ENCODE measurements at regions not wholly inside any gene's neighbourhood (a gene's known extent, or its start where the extent isn't known, plus 50 kb on each side); places are given as distances from the start of the nearest gene placed in this dataset.
A peak's percentile ranks its signal among the peaks of the same experiment; 100 is the strongest.

DNA sequence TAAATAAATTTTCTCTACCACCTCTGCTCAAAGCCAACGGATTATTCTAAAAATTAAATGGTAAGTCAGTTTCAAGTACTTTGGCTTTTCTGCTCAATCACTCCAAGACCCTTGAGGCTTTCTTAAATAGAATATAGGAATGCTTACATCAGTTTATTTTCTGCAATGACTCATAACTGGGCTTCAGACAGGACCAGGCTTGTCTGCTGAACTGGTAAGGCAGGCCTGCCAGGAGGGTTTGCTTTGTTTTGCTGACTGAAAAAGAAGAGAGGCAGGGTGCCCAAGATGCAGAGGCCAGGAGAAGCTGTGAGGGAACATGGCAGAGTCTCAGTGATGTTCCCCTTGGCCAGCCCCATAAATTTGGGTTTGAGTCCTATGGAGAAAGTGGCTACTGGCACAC lies 60.3 kb upstream of the EPB41L4A start:
- H3K4me1 ChIP-seq (ENCODE audit: insufficient read depth, low read length), result peaks cover 7% of the 10 kb centered on the region
- H3K79me2 ChIP-seq (ENCODE audit: insufficient read depth, low read length), result no peaks in the 10 kb centered on the region
- H3K9ac ChIP-seq (ENCODE audit: low read length), result no peak overlapping the region
- H3K36me3 Mint-ChIP-seq (ENCODE audit: low read depth, unreplicated experiment), result peaks cover 5% of the 10 kb centered on the region
- no peak overlapping the region for H3K27ac ChIP-seq (ENCODE audit: low read depth, low read length)
- H4K20me1 ChIP-seq (ENCODE audit: insufficient read depth, low read length), result no peaks in the 10 kb centered on the region
- peaks cover 6% of the 10 kb centered on the region for H3K9me3 Mint-ChIP-seq (ENCODE audit: unreplicated experiment)
- H3K4me1 Mint-ChIP-seq (ENCODE audit: low read depth, unreplicated experiment), result peaks cover 21% of the 10 kb centered on the region
- H3K9me3 ChIP-seq (ENCODE audit: insufficient read depth, low read depth, low read length), result no peaks in the 10 kb centered on the region
- H3K27ac Mint-ChIP-seq (ENCODE audit: unreplicated experiment), result peak overlapping the region; percentile 97
- H3K27me3 ChIP-seq (ENCODE audit: insufficient read depth, low read length), result no peaks in the 10 kb centered on the region
- H3K4me3 Mint-ChIP-seq (ENCODE audit: unreplicated experiment), result no peak overlapping the region
- no peaks in the 10 kb centered on the region for H3K36me3 ChIP-seq (ENCODE audit: insufficient read depth, low read length)
- H2AFZ ChIP-seq (ENCODE audit: low read depth, low read length), result peak overlapping the region; percentile 65
- FAIRE-seq (no peak), DNase-seq (ENCODE audit: low read depth) (peak; percentile 54)
- H3K4me2 ChIP-seq (ENCODE audit: low read length), result no peak overlapping the region
- TF ChIP-seq, protein P1, sequence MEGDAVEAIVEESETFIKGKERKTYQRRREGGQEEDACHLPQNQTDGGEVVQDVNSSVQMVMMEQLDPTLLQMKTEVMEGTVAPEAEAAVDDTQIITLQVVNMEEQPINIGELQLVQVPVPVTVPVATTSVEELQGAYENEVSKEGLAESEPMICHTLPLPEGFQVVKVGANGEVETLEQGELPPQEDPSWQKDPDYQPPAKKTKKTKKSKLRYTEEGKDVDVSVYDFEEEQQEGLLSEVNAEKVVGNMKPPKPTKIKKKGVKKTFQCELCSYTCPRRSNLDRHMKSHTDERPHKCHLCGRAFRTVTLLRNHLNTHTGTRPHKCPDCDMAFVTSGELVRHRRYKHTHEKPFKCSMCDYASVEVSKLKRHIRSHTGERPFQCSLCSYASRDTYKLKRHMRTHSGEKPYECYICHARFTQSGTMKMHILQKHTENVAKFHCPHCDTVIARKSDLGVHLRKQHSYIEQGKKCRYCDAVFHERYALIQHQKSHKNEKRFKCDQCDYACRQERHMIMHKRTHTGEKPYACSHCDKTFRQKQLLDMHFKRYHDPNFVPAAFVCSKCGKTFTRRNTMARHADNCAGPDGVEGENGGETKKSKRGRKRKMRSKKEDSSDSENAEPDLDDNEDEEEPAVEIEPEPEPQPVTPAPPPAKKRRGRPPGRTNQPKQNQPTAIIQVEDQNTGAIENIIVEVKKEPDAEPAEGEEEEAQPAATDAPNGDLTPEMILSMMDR (IDR thresholded peaks at IDR 0.05; ENCODE audit: insufficient read depth, low read depth, low read length), result no peak
- TF ChIP-seq EZH2 (IDR thresholded peaks at IDR 0.05; ENCODE audit: insufficient read depth, low read length), result no peak
- no peaks in the 10 kb centered on the region for H3K27me3 Mint-ChIP-seq (ENCODE audit: low read depth, unreplicated experiment)
- no peak overlapping the region for H3K4me3 ChIP-seq (ENCODE audit: insufficient read depth, low read depth, low read length)

DNA sequence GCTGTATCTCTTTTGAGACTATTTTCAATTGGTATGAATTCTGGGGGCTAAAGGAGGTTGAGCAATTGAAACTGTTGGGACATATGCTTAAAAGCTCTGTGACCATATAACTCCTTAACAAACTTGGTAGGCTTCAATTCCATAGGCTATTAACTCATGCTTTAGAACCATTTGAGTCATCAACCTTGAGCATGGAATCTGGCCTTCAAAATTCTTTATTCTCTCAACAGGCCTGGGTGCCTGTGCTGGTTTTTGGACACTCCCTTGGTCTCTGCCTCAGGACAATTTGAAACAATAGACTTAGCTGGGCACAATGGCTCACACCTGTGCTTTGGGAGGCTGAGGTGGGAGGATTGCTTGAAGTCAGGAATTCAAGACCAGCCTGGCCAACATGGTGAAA lies 61.4 kb upstream of the EPB41L4A start:
- no peak for FAIRE-seq
- Mint-ChIP-seq H3K27ac (ENCODE audit: unreplicated experiment) (peak overlapping the region; percentile 97), H3K4me3 (ENCODE audit: unreplicated experiment) (no peak overlapping the region)

DNA sequence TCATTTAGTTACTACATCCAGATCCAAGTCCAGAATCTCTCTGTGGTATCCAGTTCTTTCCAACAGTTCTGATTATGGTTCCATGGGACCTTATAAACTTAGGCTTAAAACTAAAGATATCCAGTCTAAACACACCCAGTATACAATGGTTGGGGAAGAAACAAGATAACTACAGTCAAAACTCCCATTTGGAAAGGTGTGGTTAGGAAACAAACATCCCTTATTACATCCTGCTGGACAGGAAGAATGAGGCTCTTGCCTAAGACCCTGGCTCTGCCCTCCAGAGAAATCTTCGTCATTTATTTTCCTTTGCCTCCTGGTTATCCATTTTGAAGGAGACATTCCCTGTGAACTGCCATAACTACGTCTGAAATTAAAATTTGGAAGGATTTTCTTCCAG lies 64.6 kb upstream of the EPB41L4A start:
- H3K9me3 Mint-ChIP-seq (ENCODE audit: unreplicated experiment), result peaks cover 6% of the 10 kb centered on the region

More for the DNA sequence above, 61.4 kb upstream of the EPB41L4A start:
- peaks cover 5% of the 10 kb centered on the region for H3K36me3 Mint-ChIP-seq (ENCODE audit: low read depth, unreplicated experiment)
- Histone ChIP-seq H3K27ac (ENCODE audit: low read depth, low read length) (no peak overlapping the region), H3K4me2 (ENCODE audit: low read length) (no peak overlapping the region), H3K36me3 (ENCODE audit: insufficient read depth, low read length) (no peaks in the 10 kb centered on the region), H3K4me1 (ENCODE audit: insufficient read depth, low read length) (peaks cover 7% of the 10 kb centered on the region), H3K27me3 (ENCODE audit: insufficient read depth, low read length) (no peaks in the 10 kb centered on the region), H3K4me3 (ENCODE audit: insufficient read depth, low read depth, low read length) (no peak overlapping the region), H3K9me3 (ENCODE audit: insufficient read depth, low read depth, low read length) (no peaks in the 10 kb centered on the region), H3K9ac (ENCODE audit: low read length) (no peak overlapping the region), H2AFZ (ENCODE audit: low read depth, low read length) (no peak overlapping the region), H3K79me2 (ENCODE audit: insufficient read depth, low read length) (no peaks in the 10 kb centered on the region), H4K20me1 (ENCODE audit: insufficient read depth, low read length) (no peaks in the 10 kb centered on the region)
- TF ChIP-seq, protein P1 (IDR thresholded peaks at IDR 0.05; ENCODE audit: insufficient read depth, low read depth, low read length), result no peak
- TF ChIP-seq EZH2 (IDR thresholded peaks at IDR 0.05; ENCODE audit: insufficient read depth, low read length), result no peak
- H3K9me3 Mint-ChIP-seq (ENCODE audit: unreplicated experiment), result peaks cover 6% of the 10 kb centered on the region
- no peaks in the 10 kb centered on the region for H3K27me3 Mint-ChIP-seq (ENCODE audit: low read depth, unreplicated experiment)
- H3K4me1 Mint-ChIP-seq (ENCODE audit: low read depth, unreplicated experiment), result peaks cover 21% of the 10 kb centered on the region
- no peak for DNase-seq (ENCODE audit: low read depth)

More for the DNA sequence above, 64.6 kb upstream of the EPB41L4A start:
- no peak overlapping the region for H2AFZ ChIP-seq (ENCODE audit: low read depth, low read length)
- Mint-ChIP-seq H3K4me1 (ENCODE audit: low read depth, unreplicated experiment) (peaks cover 22% of the 10 kb centered on the region), H3K27me3 (ENCODE audit: low read depth, unreplicated experiment) (no peaks in the 10 kb centered on the region), H3K27ac (ENCODE audit: unreplicated experiment) (no peak overlapping the region), H3K4me3 (ENCODE audit: unreplicated experiment) (no peak overlapping the region), H3K36me3 (ENCODE audit: low read depth, unreplicated experiment) (peaks cover 4% of the 10 kb centered on the region)
- no peaks in the 10 kb centered on the region for H4K20me1 ChIP-seq (ENCODE audit: insufficient read depth, low read length)
- no peaks in the 10 kb centered on the region for H3K9me3 ChIP-seq (ENCODE audit: insufficient read depth, low read depth, low read length)
- no peaks in the 10 kb centered on the region for H3K36me3 ChIP-seq (ENCODE audit: insufficient read depth, low read length)
- no peak overlapping the region for H3K4me3 ChIP-seq (ENCODE audit: insufficient read depth, low read depth, low read length)
- TF ChIP-seq EZH2 (IDR thresholded peaks at IDR 0.05; ENCODE audit: insufficient read depth, low read length), result no peak
- TF ChIP-seq, protein P1 (IDR thresholded peaks at IDR 0.05; ENCODE audit: insufficient read depth, low read depth, low read length), result no peak
- H3K4me2 ChIP-seq (ENCODE audit: low read length), result no peak overlapping the region
- H3K79me2 ChIP-seq (ENCODE audit: insufficient read depth, low read length), result no peaks in the 10 kb centered on the region
- no peak for FAIRE-seq
- peaks cover 3% of the 10 kb centered on the region for H3K4me1 ChIP-seq (ENCODE audit: insufficient read depth, low read length)
- H3K9ac ChIP-seq (ENCODE audit: low read length), result no peak overlapping the region
- no peak for DNase-seq (ENCODE audit: low read depth)
- no peak overlapping the region for H3K27ac ChIP-seq (ENCODE audit: low read depth, low read length)
- no peaks in the 10 kb centered on the region for H3K27me3 ChIP-seq (ENCODE audit: insufficient read depth, low read length)

Measured in astrocyte (in vitro differentiated cells and primary cell).